ENCODE measurements at regions not wholly inside any gene's neighbourhood (a gene's known extent, or its start where the extent isn't known, plus 50 kb on each side); places are given as distances from the start of the nearest gene placed in this dataset.

DNA sequence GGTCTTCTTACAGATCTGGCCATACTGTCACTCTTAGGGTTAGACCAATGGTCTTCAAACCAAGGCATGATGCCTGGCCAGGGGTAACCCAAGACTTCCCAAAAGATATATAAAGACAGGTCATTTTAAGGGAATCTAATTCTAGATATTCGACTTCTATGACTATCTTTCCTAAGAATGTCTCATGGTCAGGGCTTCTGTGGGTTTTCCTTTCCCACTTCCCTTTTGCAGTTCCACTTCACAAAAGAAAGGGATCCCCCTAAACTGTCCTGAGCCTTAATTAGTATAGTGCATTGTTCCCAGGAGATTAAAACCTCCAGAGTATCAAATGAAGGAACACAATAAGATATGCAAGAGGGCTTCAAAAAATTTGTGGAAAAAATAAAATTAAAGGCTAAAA lies 223.6 kb upstream of the SIX2 start:
- Histone ChIP-seq H3K4me3 (no peak overlapping the region), H3K9me3 (no peaks in the 10 kb centered on the region), H3K4me1 (ENCODE audit: control insufficient read depth in 1 of 2, low read depth in 2 of 2) (peaks cover 0 to 32% of the 10 kb centered on the region in 2 donors), H3K27me3 (replicated peaks; ENCODE audit: insufficient read depth) (no peaks in the 10 kb centered on the region), H3K27ac (no peak overlapping the region), H3K36me3 (no peaks in the 10 kb centered on the region)
- TF ChIP-seq, protein P1, sequence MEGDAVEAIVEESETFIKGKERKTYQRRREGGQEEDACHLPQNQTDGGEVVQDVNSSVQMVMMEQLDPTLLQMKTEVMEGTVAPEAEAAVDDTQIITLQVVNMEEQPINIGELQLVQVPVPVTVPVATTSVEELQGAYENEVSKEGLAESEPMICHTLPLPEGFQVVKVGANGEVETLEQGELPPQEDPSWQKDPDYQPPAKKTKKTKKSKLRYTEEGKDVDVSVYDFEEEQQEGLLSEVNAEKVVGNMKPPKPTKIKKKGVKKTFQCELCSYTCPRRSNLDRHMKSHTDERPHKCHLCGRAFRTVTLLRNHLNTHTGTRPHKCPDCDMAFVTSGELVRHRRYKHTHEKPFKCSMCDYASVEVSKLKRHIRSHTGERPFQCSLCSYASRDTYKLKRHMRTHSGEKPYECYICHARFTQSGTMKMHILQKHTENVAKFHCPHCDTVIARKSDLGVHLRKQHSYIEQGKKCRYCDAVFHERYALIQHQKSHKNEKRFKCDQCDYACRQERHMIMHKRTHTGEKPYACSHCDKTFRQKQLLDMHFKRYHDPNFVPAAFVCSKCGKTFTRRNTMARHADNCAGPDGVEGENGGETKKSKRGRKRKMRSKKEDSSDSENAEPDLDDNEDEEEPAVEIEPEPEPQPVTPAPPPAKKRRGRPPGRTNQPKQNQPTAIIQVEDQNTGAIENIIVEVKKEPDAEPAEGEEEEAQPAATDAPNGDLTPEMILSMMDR (IDR thresholded peaks at IDR 0.05) = no peak
- no peak for ATAC-seq (ENCODE audit: insufficient number of reproducible peaks, low FRiP score, low read depth)
- DNase-seq (ENCODE audit: low spot score) = no peak

DNA sequence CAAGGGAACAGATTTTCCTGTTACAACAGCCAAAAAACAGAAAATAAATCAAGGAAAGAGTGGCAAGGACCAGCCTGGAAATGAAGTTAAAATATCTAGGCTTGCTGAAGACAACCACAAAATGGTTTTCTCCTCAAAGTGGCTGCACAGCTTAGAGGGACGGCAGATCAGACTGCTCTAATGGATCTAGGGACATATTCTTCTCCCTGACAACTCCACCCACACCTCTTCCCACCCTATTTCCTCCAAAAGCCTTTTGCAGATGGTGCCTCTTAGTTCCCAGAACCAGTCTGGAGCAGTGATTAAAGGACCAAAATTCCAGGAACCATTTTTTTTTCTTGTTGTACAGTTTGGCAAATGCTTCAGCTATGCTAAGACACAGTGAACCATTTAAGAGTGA lies 220.2 kb upstream of the SIX2 start:
- Histone ChIP-seq H3K27ac (no peak overlapping the region), H3K4me1 (ENCODE audit: control insufficient read depth in 1 of 2, low read depth in 2 of 2) (peaks cover 0 to 27% of the 10 kb centered on the region in 2 donors), H3K4me3 (no peak overlapping the region), H3K36me3 (no peaks in the 10 kb centered on the region), H3K9me3 (no peaks in the 10 kb centered on the region), H3K27me3 (replicated peaks; ENCODE audit: insufficient read depth) (no peaks in the 10 kb centered on the region)
- TF ChIP-seq, protein P1 (IDR thresholded peaks at IDR 0.05) = no peak
- no peak for ATAC-seq (ENCODE audit: insufficient number of reproducible peaks, low FRiP score, low read depth)
- DNase-seq (ENCODE audit: low spot score) = no peak

DNA sequence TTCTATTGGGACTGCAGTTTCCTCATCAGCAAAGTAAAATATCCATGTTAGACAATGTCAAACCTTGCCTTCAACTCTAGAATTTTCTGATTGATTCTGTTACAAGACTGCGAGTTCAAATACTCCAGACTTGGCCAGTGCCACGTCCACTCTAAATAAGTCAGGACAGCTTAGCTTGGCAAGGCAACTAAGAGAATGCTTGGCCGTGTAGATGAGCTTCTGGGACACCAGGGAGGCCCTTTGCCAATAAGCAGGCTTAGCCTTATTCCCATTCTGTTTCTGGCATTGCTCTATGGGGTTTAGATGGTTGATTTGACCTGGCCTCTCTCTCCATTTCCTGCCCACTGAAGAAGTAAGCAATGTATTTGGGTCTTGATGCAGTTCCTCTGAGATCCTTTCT lies 218.1 kb upstream of the SIX2 start:
- DNase-seq (ENCODE audit: low spot score) (no peak), ATAC-seq (ENCODE audit: insufficient number of reproducible peaks, low FRiP score, low read depth) (no peak)
- H3K36me3 ChIP-seq = no peaks in the 10 kb centered on the region
- H3K9me3 ChIP-seq = no peaks in the 10 kb centered on the region
- peaks cover 0 to 27% of the 10 kb centered on the region in 2 donors for H3K4me1 ChIP-seq (ENCODE audit: control insufficient read depth in 1 of 2, low read depth in 2 of 2)
- TF ChIP-seq, protein P1 (IDR thresholded peaks at IDR 0.05) = no peak
- no peak overlapping the region for H3K4me3 ChIP-seq
- H3K27me3 ChIP-seq (replicated peaks; ENCODE audit: insufficient read depth) = no peaks in the 10 kb centered on the region
- H3K27ac ChIP-seq = no peak overlapping the region

DNA sequence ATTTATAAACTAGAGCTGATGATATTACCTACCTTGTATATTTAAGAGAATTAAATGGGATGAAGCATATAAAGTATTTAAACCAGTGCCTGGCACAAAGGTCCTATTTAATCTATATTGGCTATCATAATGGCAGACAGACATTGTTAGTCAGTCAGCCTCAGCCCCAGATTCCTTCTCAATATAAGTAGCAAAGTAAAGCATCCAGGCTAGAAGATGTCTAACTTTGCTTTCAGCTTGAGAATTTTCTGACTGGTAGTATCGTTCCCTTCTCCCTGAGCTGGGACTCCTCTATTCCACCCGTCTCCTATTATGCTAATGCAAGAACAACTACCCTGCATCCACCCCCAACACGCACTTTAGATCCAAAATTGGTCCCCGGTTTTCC lies 215.7 kb upstream of the SIX2 start:
- Histone ChIP-seq H3K9me3 (no peaks in the 10 kb centered on the region), H3K27ac (no peak overlapping the region), H3K27me3 (replicated peaks; ENCODE audit: insufficient read depth) (no peaks in the 10 kb centered on the region), H3K4me1 (ENCODE audit: control insufficient read depth in 1 of 2, low read depth in 2 of 2) (peaks cover 0 to 24% of the 10 kb centered on the region in 2 donors), H3K4me3 (no peak overlapping the region), H3K36me3 (no peaks in the 10 kb centered on the region)
- no peak for ATAC-seq (ENCODE audit: insufficient number of reproducible peaks, low FRiP score, low read depth)
- TF ChIP-seq, protein P1 (IDR thresholded peaks at IDR 0.05) = no peak
- DNase-seq (ENCODE audit: low spot score) = no peak

DNA sequence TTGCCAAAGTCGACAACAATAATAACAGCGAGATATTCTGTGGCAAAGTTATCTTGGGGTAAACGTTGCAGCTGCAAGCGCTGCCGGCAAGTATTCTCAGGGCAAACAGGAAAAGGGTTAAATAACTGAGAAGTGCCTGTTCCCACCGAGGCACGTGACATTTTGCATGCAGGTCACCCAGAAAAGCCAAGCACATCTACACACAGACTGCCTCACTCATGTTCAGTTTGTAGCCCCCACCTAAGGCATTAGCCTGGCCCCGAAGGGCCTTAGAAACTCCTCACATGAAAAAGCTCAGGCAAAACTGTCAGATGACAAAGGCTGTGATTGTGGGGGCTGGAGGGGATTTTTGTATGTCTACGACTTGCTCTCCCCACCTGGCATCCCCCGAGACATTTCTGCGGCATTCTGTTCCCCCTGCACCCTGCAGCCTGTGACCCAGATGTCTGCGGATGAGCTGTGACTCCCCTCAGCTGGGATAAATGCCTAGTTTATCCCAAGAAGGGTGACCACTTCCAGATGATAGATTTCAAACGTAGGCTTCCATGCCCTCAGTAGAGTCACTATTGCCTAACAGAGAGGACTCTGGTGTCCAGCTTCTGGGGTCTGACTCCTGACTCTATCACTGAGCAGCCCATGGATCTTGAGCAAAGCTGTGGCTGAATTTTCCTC lies 215.2 kb upstream of the SIX2 start:
- H3K4me1 ChIP-seq (ENCODE audit: control insufficient read depth in 1 of 2, low read depth in 2 of 2) = peaks cover 0 to 19% of the 10 kb centered on the region in 2 donors
- ATAC-seq (ENCODE audit: insufficient number of reproducible peaks, low FRiP score, low read depth) (no peak), DNase-seq (ENCODE audit: low spot score) (no peak)
- H3K36me3 ChIP-seq = no peaks in the 10 kb centered on the region
- no peak overlapping the region for H3K27ac ChIP-seq
- H3K4me3 ChIP-seq = no peak overlapping the region
- no peaks in the 10 kb centered on the region for H3K9me3 ChIP-seq
- no peaks in the 10 kb centered on the region for H3K27me3 ChIP-seq (replicated peaks; ENCODE audit: insufficient read depth)
- TF ChIP-seq, protein P1 (IDR thresholded peaks at IDR 0.05) = no peak

Data from thoracic aorta (tissue), 2 donors.